OCI-LY7 (cell line): ENCODE measurements at regions not wholly inside any gene's neighbourhood (a gene's known extent, or its start where the extent isn't known, plus 50 kb on each side); places are given as distances from the start of the nearest gene placed in this dataset.

Experiments
- BruUV-seq: library from RNA; stranded (reverse); fragments of 400-500 nt; replicated peaks from 2 replicates; lab custom pipeline; 2021; lab: Mats Ljungman, UMichigan
- CTCF ChIA-PET: fragments of 300-600 bp; sonication (Branson Sonifier 250); formaldehyde crosslinking; loops from one replicate; lab custom pipeline; 2022; ENCODE audit warnings: antibody characterized with exemption; ENCODE audit not compliant: unreplicated experiment; lab: Charles Lee
- POLR2A ChIA-PET: fragments of 300-600 bp; sonication (Branson Sonifier 250); formaldehyde crosslinking; loops from one replicate; lab custom pipeline; 2022; ENCODE audit warnings: antibody characterized with exemption; lab: Charles Lee
- DNase-seq: peaks from one replicate; pipeline ENCODE4 v3.0.0-alpha.2; 2015; ENCODE audit warnings: low spot score
- H2AFZ ChIP-seq: fragments of 200-600 bp; sonication (generic), shearing (Covaris generic); 2 replicates; pipeline ENCODE4 v1.6.1; 2014; ENCODE audit warnings: mild to moderate bottlenecking, antibody characterized with exemption, low read length, moderate library complexity
- H3K27ac ChIP-seq: fragments of 200-600 bp; sonication (generic); 2 replicates; pipeline ENCODE4 v1.5.1; 2014; ENCODE audit warnings: mixed run types, low read depth, mild to moderate bottlenecking, moderate library complexity, low read length, inconsistent platforms; ENCODE audit not compliant: poor library complexity, severe bottlenecking
- H3K36me3 ChIP-seq: fragments of 200-600 bp; sonication (generic); 2 replicates; pipeline ENCODE4 v1.6.1; 2014; ENCODE audit warnings: mild to moderate bottlenecking, antibody characterized with exemption, low read length, moderate library complexity, mixed read lengths; ENCODE audit not compliant: insufficient read depth
- H3K4me1 ChIP-seq: fragments of 200-600 bp; sonication (generic); 2 replicates; pipeline ENCODE4 v1.5.1; 2014; ENCODE audit warnings: mild to moderate bottlenecking, low read length; ENCODE audit not compliant: insufficient read depth, poor library complexity, severe bottlenecking
- H3K4me2 ChIP-seq: fragments of 200-600 bp; sonication (generic); 2 replicates; pipeline ENCODE4 v1.6.1; 2014; ENCODE audit warnings: mild to moderate bottlenecking, low read length
- H3K4me3 ChIP-seq: fragments of 200-600 bp; sonication (generic); 2 replicates; pipeline ENCODE4 v1.5.1; 2014; ENCODE audit warnings: mild to moderate bottlenecking, low read depth, low read length; ENCODE audit not compliant: poor library complexity, severe bottlenecking
- H3K79me2 ChIP-seq: fragments of 200-600 bp; sonication (generic); 2 replicates; pipeline ENCODE4 v1.6.1; 2016; ENCODE audit warnings: low read depth, mild to moderate bottlenecking, low read length, moderate library complexity, mixed read lengths; ENCODE audit not compliant: insufficient read depth
- H3K9me2 ChIP-seq: fragments of 200-600 bp; sonication (generic); 2 replicates; pipeline ENCODE4 v1.6.1; 2016; ENCODE audit warnings: mild to moderate bottlenecking, low read length, mixed read lengths; ENCODE audit not compliant: insufficient read depth
- H3K9me3 ChIP-seq: fragments of 200-600 bp; sonication (generic); 2 replicates; pipeline ENCODE4 v1.6.1; 2014; ENCODE audit warnings: mild to moderate bottlenecking, mixed run types, low read length, mixed read lengths
- H4K20me1 ChIP-seq: fragments of 200-600 bp; sonication (generic); 2 replicates; pipeline ENCODE4 v1.6.1; 2014; ENCODE audit warnings: mild to moderate bottlenecking, antibody characterized with exemption, low read length, moderate library complexity, mixed read lengths; ENCODE audit not compliant: insufficient read depth
- CTCF ChIP-seq: fragments of 200-600 bp; sonication (generic); conservative IDR thresholded peaks from 2 replicates; pipeline ENCODE4 v1.5.1; 2014; ENCODE audit warnings: mild to moderate bottlenecking, antibody characterized with exemption, low read length, moderate library complexity, mixed read lengths
- EZH2phosphoT487 ChIP-seq: fragments of 200-600 bp; sonication (generic); IDR thresholded peaks from 2 replicates; pipeline ENCODE4 v1.6.1; 2018; ENCODE audit warnings: low read depth, borderline replicate concordance, mild to moderate bottlenecking, mixed run types, antibody characterized with exemption, low read length, moderate library complexity, mixed read lengths
- intact Hi-C: fragments of 100-400 bp; cut with micrococcal nuclease; formaldehyde crosslinking; loops from one replicate; pipeline ENCODE4 v1.10.0; 2022; ENCODE audit not compliant: unreplicated experiment

GRCh38 chr1:112141923-112142322 is 152.5 kb upstream of the KCND3 start:
- no peaks in the 10 kb centered on the region for H3K79me2 ChIP-seq
- no peak for DNase-seq
- H3K36me3 ChIP-seq = no peaks in the 10 kb centered on the region
- intact Hi-C loops = no loop called here
- no peak overlapping the region for H3K4me2 ChIP-seq
- TF ChIP-seq EZH2phosphoT487 = no peak
- TF ChIP-seq CTCF = no peak
- no peaks in the 10 kb centered on the region for H3K9me2 ChIP-seq
- no peak overlapping the region for H3K27ac ChIP-seq
- no peaks in the 10 kb centered on the region for H3K4me1 ChIP-seq
- H3K4me3 ChIP-seq = no peak overlapping the region
- CTCF ChIA-PET = no interaction called here
- POLR2A ChIA-PET = no interaction called here
- no peaks in the 10 kb centered on the region for H4K20me1 ChIP-seq
- H3K9me3 ChIP-seq = no peaks in the 10 kb centered on the region
- no TSS peak for BruUV-seq
- H2AFZ ChIP-seq = no peak overlapping the region

GRCh38 chr1:112143871-112144441 is 154.5 kb upstream of the KCND3 start:
- no peaks in the 10 kb centered on the region for H3K9me3 ChIP-seq
- CTCF ChIA-PET = no interaction called here

More at GRCh38 chr1:112143871-112144441, 154.5 kb upstream of the KCND3 start:
- H3K4me1 ChIP-seq = no peaks in the 10 kb centered on the region
- no peak overlapping the region for H2AFZ ChIP-seq
- POLR2A ChIA-PET = no interaction called here
- no peak for TF ChIP-seq EZH2phosphoT487
- no peak for TF ChIP-seq CTCF
- no peaks in the 10 kb centered on the region for H3K9me2 ChIP-seq
- BruUV-seq = no TSS peak
- no peak overlapping the region for H3K4me2 ChIP-seq
- H3K27ac ChIP-seq = no peak overlapping the region
- DNase-seq = no peak
- H3K79me2 ChIP-seq = no peaks in the 10 kb centered on the region
- no peaks in the 10 kb centered on the region for H3K36me3 ChIP-seq
- H3K4me3 ChIP-seq = no peak overlapping the region
- intact Hi-C loops = no loop called here
- H4K20me1 ChIP-seq = no peaks in the 10 kb centered on the region
